Body of pancreas (tissue), 4 donors: ENCODE measurements at regions not wholly inside any gene's neighbourhood (a gene's known extent, or its start where the extent isn't known, plus 50 kb on each side); places are given as distances from the start of the nearest gene placed in this dataset.
A peak's percentile ranks its signal among the peaks of the same experiment; 100 is the strongest.

Experiments used
- ATAC-seq: fragments of 150-250 bp; one replicate; pipeline ENCODE4 v1.9.1; 2016
- DNase-seq, 4 donors: peaks; one replicate each; pipeline ENCODE4 v3.0.0-alpha.2; 2019
- H3K27ac ChIP-seq, 4 donors: fragments of 200-600 bp; sonication (generic); 1 replicate in 3 of 4; 2 replicates in 1 of 4; pipeline versions ENCODE4 v1.5.1 to v1.6.1; 2016 to 2019; ENCODE audit warnings: mild to moderate bottlenecking in 1 of 4, mixed read lengths in 1 of 4, moderate library complexity in 1 of 4
- H3K27me3 ChIP-seq, 2 donors: fragments of 200-600 bp; sonication (generic); one replicate each; pipeline ENCODE4 v1.6.0; 2016; ENCODE audit warnings: mild to moderate bottlenecking in 1 of 2
- H3K36me3 ChIP-seq, 2 donors: fragments of 200-600 bp; sonication (generic); replicated peaks in 1 of 2; 2 replicates each; pipeline ENCODE4 v1.5.1; 2016; ENCODE audit warnings: low read depth in 2 of 2; ENCODE audit not compliant: insufficient read depth in 1 of 2
- H3K4me1 ChIP-seq: fragments of 200-600 bp; sonication (generic); one replicate; pipeline ENCODE4 v1.6.0; 2016
- H3K4me3 ChIP-seq, 2 donors: fragments of 200-600 bp; sonication (generic); 1 replicate in 1 of 2; 2 replicates in 1 of 2; pipeline ENCODE4 v1.5.1; 2016 to 2019
- H3K9me3 ChIP-seq, 3 donors: fragments of 200-600 bp; sonication (generic); 1 replicate in 2 of 3; 2 replicates in 1 of 3; pipeline ENCODE4 v1.5.1; 2016
- POLR2A ChIP-seq, 3 donors: fragments of 450-650 bp; IDR thresholded peaks; one replicate each; pipeline ENCODE4 v1.6.1; 2016; ENCODE audit warnings: antibody characterized with exemption in 3 of 3, mild to moderate bottlenecking in 2 of 3
- WGBS, 2 donors: methylation state at CpG; one replicate each; pipeline ENCODE4 v1.1.5; 2017; 5-methylcytosine and 5-hydroxymethylcytosine counted together
- intact Hi-C: fragments of 100-400 bp; cut with DNase I; formaldehyde crosslinking; loops from one replicate; pipeline ENCODE4 v1.15.1; 2023
- TF ChIP-seq, protein P1 (sequence below), 7 experiments: fragments of 450-650 bp in 4 of 7; fragments of 200-600 bp in 3 of 7; sonication (generic) in 3 of 7; IDR thresholded peaks; one replicate each; pipeline ENCODE4 v1.5.1; 2016 to 2019; ENCODE audit warnings: antibody characterized with exemption in 7 of 7

GRCh38 chr1:228984107-228984506 is 248.8 kb downstream of the RHOU start:
- Histone ChIP-seq H3K27ac (no peak overlapping the region), H3K4me1 (peaks cover 7% of the 10 kb centered on the region), H3K36me3 (no peaks in the 10 kb centered on the region), H3K4me3 (no peak overlapping the region), H3K9me3 (no peaks in the 10 kb centered on the region), H3K27me3 (no peaks in the 10 kb centered on the region)
- 81 to 100% methylated on average over 1 of the region's 1 CpG for WGBS, 2 donors
- DNase-seq (no peak), ATAC-seq (no peak)
- intact Hi-C loops = no loop called here
- no peak for TF ChIP-seq POLR2A (IDR thresholded peaks at IDR 0.05)
- TF ChIP-seq, protein P1, sequence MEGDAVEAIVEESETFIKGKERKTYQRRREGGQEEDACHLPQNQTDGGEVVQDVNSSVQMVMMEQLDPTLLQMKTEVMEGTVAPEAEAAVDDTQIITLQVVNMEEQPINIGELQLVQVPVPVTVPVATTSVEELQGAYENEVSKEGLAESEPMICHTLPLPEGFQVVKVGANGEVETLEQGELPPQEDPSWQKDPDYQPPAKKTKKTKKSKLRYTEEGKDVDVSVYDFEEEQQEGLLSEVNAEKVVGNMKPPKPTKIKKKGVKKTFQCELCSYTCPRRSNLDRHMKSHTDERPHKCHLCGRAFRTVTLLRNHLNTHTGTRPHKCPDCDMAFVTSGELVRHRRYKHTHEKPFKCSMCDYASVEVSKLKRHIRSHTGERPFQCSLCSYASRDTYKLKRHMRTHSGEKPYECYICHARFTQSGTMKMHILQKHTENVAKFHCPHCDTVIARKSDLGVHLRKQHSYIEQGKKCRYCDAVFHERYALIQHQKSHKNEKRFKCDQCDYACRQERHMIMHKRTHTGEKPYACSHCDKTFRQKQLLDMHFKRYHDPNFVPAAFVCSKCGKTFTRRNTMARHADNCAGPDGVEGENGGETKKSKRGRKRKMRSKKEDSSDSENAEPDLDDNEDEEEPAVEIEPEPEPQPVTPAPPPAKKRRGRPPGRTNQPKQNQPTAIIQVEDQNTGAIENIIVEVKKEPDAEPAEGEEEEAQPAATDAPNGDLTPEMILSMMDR (IDR thresholded peaks at IDR 0.05) = no peak

GRCh38 chr1:228984646-228985631 is 249.7 kb downstream of the RHOU start:
- H3K36me3 ChIP-seq = no peaks in the 10 kb centered on the region
- WGBS, 2 donors = 83 to 92% methylated on average over 5 to 7 of the region's 7 CpGs
- H3K9me3 ChIP-seq = no peaks in the 10 kb centered on the region
- H3K4me1 ChIP-seq = peaks cover 6% of the 10 kb centered on the region
- TF ChIP-seq, protein P1 (IDR thresholded peaks at IDR 0.05) = no peak
- TF ChIP-seq POLR2A (IDR thresholded peaks at IDR 0.05) = no peak
- no peak overlapping the region for H3K4me3 ChIP-seq
- no peaks in the 10 kb centered on the region for H3K27me3 ChIP-seq
- ATAC-seq = no peak
- intact Hi-C loops = no loop called here
- H3K27ac ChIP-seq = no peak overlapping the region
- no peak for DNase-seq

- Histone ChIP-seq H3K4me1 (peaks cover 6% of the 10 kb centered on the region), H3K27ac (no peak overlapping the region), H3K9me3 (no peaks in the 10 kb centered on the region), H3K27me3 (no peaks in the 10 kb centered on the region), H3K36me3 (no peaks in the 10 kb centered on the region), H3K4me3 (no peak overlapping the region)
- ATAC-seq = no peak
- intact Hi-C loops = no loop called here
- WGBS, 2 donors = 82 to 90% methylated on average over 2 of the region's 2 CpGs
- DNase-seq = no peak
- TF ChIP-seq POLR2A (IDR thresholded peaks at IDR 0.05) = no peak
- TF ChIP-seq, protein P1 (IDR thresholded peaks at IDR 0.05) = no peak
Measured at GRCh38 chr1:228985661-228986060, 250.4 kb downstream of the RHOU start.

DNA sequence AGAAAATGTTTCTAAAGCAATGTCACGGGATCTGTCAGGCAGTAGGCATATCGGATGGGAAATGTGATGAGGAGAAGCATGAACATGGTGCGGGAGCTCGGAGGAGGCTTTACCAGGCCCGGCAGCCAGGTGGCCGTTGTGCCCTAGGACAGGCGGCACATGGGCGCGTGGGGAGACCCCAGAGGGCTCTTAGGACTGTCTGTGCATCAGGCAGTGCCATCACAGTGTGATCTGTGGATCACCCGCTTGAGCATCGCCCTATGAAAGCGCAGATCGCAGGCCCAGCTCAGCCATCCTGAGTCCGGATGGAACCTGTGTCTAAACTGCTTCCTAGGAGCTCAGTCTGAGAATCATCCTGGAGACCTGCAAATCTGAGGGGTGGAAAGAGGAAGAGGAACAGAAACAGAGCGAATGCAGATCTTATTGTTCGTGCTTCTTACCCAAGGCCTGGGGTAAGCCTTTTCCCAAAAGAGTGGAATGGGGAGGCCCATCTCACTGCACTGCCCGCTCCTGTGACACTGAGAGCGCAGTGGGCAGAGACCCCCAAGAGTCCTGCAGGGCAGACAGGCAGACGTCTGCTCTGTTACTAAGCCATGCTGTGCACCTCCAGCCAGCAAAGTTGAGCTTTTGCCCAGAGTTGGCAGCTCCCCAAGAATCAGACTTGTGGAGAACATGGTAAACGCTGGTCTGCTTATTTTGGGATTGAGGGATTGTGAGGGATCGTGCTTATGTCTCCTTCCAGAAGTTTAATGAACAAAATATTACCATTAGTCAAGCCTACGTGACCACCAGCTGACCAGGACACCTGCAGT is 251.0 kb downstream of the RHOU start:
- no peak overlapping the region for H3K27ac ChIP-seq
- intact Hi-C loops = no loop called here
- ATAC-seq = no peak
- 70 to 76% methylated on average over 20 to 22 of the region's 22 CpGs for WGBS, 2 donors
- H3K9me3 ChIP-seq = no peaks in the 10 kb centered on the region
- H3K27me3 ChIP-seq = no peaks in the 10 kb centered on the region
- no peaks in the 10 kb centered on the region for H3K36me3 ChIP-seq
- no peak for TF ChIP-seq POLR2A (IDR thresholded peaks at IDR 0.05)
- TF ChIP-seq, protein P1 (IDR thresholded peaks at IDR 0.05) = peak in 1 of 7 experiments; percentile 3
- DNase-seq = peak in 3 of 4 donors; percentile 30 to 69 (median 62)
- H3K4me1 ChIP-seq = peaks cover 6% of the 10 kb centered on the region
- no peak overlapping the region for H3K4me3 ChIP-seq
